ENCODE measurements at regions not wholly inside any gene's neighbourhood (a gene's known extent, or its start where the extent isn't known, plus 50 kb on each side); places are given as distances from the start of the nearest gene placed in this dataset.

GRCh38 chrX:39576041-39576872 is 521.5 kb downstream of the BCOR start:
- TF ChIP-seq, protein P1, sequence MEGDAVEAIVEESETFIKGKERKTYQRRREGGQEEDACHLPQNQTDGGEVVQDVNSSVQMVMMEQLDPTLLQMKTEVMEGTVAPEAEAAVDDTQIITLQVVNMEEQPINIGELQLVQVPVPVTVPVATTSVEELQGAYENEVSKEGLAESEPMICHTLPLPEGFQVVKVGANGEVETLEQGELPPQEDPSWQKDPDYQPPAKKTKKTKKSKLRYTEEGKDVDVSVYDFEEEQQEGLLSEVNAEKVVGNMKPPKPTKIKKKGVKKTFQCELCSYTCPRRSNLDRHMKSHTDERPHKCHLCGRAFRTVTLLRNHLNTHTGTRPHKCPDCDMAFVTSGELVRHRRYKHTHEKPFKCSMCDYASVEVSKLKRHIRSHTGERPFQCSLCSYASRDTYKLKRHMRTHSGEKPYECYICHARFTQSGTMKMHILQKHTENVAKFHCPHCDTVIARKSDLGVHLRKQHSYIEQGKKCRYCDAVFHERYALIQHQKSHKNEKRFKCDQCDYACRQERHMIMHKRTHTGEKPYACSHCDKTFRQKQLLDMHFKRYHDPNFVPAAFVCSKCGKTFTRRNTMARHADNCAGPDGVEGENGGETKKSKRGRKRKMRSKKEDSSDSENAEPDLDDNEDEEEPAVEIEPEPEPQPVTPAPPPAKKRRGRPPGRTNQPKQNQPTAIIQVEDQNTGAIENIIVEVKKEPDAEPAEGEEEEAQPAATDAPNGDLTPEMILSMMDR (conservative IDR thresholded peaks at IDR 0.05; ENCODE audit: low read depth, low read length) = no peak
- DNase-seq (ENCODE audit: low read depth) = no peak
- no peak overlapping the region for H3K4me3 ChIP-seq (ENCODE audit: low read depth, low read length)

- H3K4me3 ChIP-seq (ENCODE audit: low read depth, low read length) = no peak overlapping the region
- peak; percentile 2 for DNase-seq (ENCODE audit: low read depth)
- TF ChIP-seq, protein P1 (conservative IDR thresholded peaks at IDR 0.05; ENCODE audit: low read depth, low read length) = no peak
Observed at GRCh38 chrX:39577206-39577984, 520.4 kb downstream of the BCOR start.

DNA sequence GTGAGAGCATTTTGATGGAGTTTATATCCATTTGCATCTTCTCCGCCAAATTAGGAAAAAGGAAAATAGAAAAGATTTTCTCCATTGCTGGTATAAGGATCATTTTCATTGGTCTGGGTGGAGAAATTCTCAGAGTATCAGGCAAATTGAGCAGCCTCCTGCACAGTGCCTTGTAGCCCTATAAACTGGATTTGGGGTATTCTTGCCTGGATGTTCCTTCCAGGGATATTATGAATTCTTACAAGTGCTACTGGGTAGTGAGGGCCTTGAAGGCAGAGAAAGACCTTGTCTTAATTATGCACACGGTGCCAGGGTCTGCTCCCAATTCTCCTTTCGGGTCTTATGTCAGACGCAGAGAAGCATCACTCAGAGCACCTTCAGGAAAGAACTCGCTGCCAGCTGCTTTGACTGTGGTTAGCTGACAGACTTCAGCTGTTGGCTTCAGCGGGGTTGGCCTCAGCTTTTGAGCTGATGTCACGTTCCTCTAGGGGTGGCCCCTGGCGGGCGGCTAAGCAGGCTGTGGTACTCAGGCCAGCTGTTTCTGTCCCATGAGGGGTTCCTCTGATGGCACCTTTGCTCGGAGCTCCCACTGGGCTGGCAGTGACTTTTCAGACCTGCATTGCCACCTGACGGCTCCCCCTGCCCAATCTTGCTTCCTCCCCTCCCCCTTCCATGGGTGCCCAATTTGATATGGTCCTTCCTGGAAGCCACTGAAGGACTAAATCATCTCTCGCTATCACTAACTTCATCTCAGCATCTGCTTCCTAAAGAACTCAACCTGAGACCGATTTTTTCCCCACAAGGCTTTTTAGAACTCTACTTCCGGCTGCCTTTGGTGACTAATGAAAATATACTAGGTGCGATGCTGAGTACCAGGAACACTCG is 519.5 kb downstream of the BCOR start:
- TF ChIP-seq, protein P1 (conservative IDR thresholded peaks at IDR 0.05; ENCODE audit: low read depth, low read length) = no peak
- H3K4me3 ChIP-seq (ENCODE audit: low read depth, low read length) = no peak overlapping the region
- DNase-seq (ENCODE audit: low read depth) = no peak

DNA sequence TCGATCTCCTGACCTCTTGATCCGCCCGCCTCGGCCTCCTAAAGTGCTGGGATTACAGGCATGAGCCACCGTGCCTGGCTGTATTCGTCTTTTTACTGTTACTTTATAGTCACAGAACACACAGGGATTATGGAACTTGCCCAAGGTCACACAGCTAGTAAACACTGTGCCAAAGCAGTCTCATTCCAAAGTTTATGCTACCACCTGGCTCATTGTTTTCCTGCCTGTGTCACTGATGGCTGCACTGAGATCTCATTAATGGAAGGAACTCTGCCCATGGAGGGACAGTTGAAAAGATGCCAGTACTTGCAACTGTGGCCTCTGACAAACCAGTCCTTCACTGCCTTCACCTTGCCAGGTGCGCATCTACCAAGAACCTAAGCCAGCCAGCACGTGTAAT is 517.7 kb downstream of the BCOR start:
- TF ChIP-seq, protein P1 (conservative IDR thresholded peaks at IDR 0.05; ENCODE audit: low read depth, low read length) = no peak
- H3K4me3 ChIP-seq (ENCODE audit: low read depth, low read length) = no peak overlapping the region
- no peak for DNase-seq (ENCODE audit: low read depth)

DNA sequence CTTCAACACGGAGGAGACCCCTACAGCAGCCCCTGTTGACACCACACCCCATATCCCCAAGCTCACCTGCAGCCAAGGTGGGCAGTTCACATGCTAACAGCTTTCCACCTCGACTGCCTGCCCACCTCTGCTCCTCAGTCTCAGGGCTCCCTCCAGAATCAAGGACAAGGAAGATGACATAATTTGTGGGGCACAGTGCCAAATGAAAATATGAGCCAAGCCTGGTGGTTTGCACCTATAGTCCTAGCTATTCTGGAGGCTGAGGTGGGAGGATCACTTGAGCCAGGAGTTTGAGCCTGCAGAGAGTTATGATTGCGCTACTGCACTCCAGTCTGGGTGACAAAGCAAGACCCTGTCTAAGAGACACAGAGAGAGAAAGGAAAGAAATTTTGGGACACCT is 516.3 kb downstream of the BCOR start:
- no peak overlapping the region for H3K4me3 ChIP-seq (ENCODE audit: low read depth, low read length)
- TF ChIP-seq, protein P1 (conservative IDR thresholded peaks at IDR 0.05; ENCODE audit: low read depth, low read length) = no peak
- no peak for DNase-seq (ENCODE audit: low read depth)

DNA sequence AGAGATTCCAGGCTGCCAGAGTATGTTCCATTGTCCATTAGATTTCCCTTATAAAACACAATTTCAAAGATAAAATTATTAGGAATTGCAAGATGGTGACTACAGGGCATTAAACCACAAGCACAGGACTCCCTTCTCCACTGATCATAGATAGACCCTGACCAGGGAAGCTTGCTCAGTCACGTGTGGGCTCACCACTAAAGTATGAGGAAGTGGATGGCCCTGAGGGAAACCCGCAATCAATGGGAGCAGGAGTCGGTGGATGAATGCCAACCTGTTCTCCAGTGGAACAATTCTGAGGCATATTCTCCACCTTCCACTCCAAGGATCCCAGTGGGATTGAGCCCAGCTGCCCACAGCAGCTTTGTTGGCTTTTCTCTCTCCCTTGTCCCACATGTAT is 515.7 kb downstream of the BCOR start:
- DNase-seq (ENCODE audit: low read depth) = no peak
- H3K4me3 ChIP-seq (ENCODE audit: low read depth, low read length) = no peak overlapping the region
- TF ChIP-seq, protein P1 (conservative IDR thresholded peaks at IDR 0.05; ENCODE audit: low read depth, low read length) = no peak

All from choroid plexus epithelial cell (primary cell).